ENCODE measurements at regions not wholly inside any gene's neighbourhood (a gene's known extent, or its start where the extent isn't known, plus 50 kb on each side); places are given as distances from the start of the nearest gene placed in this dataset.

DNA sequence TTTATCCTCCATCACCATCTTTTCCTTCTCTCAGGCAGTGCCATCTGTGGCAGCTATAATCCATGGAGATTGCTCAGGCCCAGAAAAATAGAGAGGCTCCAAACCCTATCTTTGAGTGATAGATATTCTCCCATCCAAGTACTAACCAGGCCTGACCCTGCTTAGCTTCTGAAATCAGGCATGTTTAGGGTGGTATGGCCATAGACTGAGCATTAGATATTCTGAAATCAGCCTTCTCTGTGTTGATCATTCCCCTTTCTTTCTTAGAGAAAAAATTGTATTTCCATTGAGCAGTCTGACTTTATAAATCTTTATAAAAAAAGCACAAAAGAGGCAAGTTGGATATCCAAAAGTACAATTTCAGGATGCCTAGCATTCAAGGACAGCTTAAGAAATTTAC, 131.5 kb upstream of the ACVR2A start:
- peaks cover 0 to 3% (median 0%) of the 10 kb centered on the region in 3 donors for H3K9me3 ChIP-seq (replicated peaks in 1 of 3)

GRCh38 chr2:147712051-147712450, 132.8 kb upstream of the ACVR2A start:
- no peak overlapping the region for H3K4me3 ChIP-seq
- intact Hi-C loops (cut with DNase I) = no loop called here
- no peaks in the 10 kb centered on the region for H3K27me3 ChIP-seq
- no peak overlapping the region for H3K27ac ChIP-seq
- TF ChIP-seq, protein P1, sequence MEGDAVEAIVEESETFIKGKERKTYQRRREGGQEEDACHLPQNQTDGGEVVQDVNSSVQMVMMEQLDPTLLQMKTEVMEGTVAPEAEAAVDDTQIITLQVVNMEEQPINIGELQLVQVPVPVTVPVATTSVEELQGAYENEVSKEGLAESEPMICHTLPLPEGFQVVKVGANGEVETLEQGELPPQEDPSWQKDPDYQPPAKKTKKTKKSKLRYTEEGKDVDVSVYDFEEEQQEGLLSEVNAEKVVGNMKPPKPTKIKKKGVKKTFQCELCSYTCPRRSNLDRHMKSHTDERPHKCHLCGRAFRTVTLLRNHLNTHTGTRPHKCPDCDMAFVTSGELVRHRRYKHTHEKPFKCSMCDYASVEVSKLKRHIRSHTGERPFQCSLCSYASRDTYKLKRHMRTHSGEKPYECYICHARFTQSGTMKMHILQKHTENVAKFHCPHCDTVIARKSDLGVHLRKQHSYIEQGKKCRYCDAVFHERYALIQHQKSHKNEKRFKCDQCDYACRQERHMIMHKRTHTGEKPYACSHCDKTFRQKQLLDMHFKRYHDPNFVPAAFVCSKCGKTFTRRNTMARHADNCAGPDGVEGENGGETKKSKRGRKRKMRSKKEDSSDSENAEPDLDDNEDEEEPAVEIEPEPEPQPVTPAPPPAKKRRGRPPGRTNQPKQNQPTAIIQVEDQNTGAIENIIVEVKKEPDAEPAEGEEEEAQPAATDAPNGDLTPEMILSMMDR (IDR thresholded peaks at IDR 0.05) = no peak
- no peak for TF ChIP-seq POLR2A (IDR thresholded peaks at IDR 0.05)
- H3K36me3 ChIP-seq (replicated peaks in 1 of 2) = no peaks in the 10 kb centered on the region
- peaks cover 0 to 3% (median 0%) of the 10 kb centered on the region in 3 donors for H3K9me3 ChIP-seq (replicated peaks in 1 of 3)
- no peaks in the 10 kb centered on the region for H3K4me1 ChIP-seq (replicated peaks in 1 of 2)
- DNase-seq = no peak
- WGBS, 4 donors = 60 to 69% (median 65%) methylated on average over 2 of the region's 2 CpGs

More for the DNA sequence above, 131.5 kb upstream of the ACVR2A start:
- no peak for TF ChIP-seq POLR2A (IDR thresholded peaks at IDR 0.05)
- TF ChIP-seq, protein P1 (IDR thresholded peaks at IDR 0.05) = no peak
- Histone ChIP-seq H3K4me1 (replicated peaks in 1 of 2) (no peaks in the 10 kb centered on the region), H3K27me3 (no peaks in the 10 kb centered on the region), H3K4me3 (no peak overlapping the region), H3K36me3 (replicated peaks in 1 of 2) (no peaks in the 10 kb centered on the region), H3K27ac (no peak overlapping the region)
- intact Hi-C loops (cut with DNase I) = no loop called here
- DNase-seq = no peak

- Histone ChIP-seq H3K27me3 (no peaks in the 10 kb centered on the region), H3K36me3 (replicated peaks in 1 of 2) (no peaks in the 10 kb centered on the region), H3K4me1 (replicated peaks in 1 of 2) (no peaks in the 10 kb centered on the region), H3K9me3 (replicated peaks in 1 of 3) (peaks cover 0 to 3% (median 0%) of the 10 kb centered on the region in 3 donors), H3K27ac (no peak overlapping the region), H3K4me3 (no peak overlapping the region)
- TF ChIP-seq, protein P1 (IDR thresholded peaks at IDR 0.05) = no peak
- no peak for TF ChIP-seq POLR2A (IDR thresholded peaks at IDR 0.05)
- DNase-seq = no peak
- intact Hi-C loops (cut with DNase I) = no loop called here
- 88 to 95% (median 91%) methylated on average over 4 of the region's 4 CpGs for WGBS, 4 donors
Observed at GRCh38 chr2:147711031-147711430, 133.8 kb upstream of the ACVR2A start.

- DNase-seq = no peak
- no peak overlapping the region for H3K4me3 ChIP-seq
- H3K27me3 ChIP-seq = no peaks in the 10 kb centered on the region
- peaks cover 0 to 3% (median 0%) of the 10 kb centered on the region in 3 donors for H3K9me3 ChIP-seq (replicated peaks in 1 of 3)
- intact Hi-C loops (cut with DNase I) = no loop called here
- no peak overlapping the region for H3K27ac ChIP-seq
- no peaks in the 10 kb centered on the region for H3K4me1 ChIP-seq (replicated peaks in 1 of 2)
- H3K36me3 ChIP-seq (replicated peaks in 1 of 2) = no peaks in the 10 kb centered on the region
- TF ChIP-seq, protein P1 (IDR thresholded peaks at IDR 0.05) = no peak
- no peak for TF ChIP-seq POLR2A (IDR thresholded peaks at IDR 0.05)
Observed at GRCh38 chr2:147709655-147710054, 135.2 kb upstream of the ACVR2A start.
